ENCODE measurements at regions not wholly inside any gene's neighbourhood (a gene's known extent, or its start where the extent isn't known, plus 50 kb on each side); places are given as distances from the start of the nearest gene placed in this dataset.

GRCh38 chr15:58235961-58236360 lies 97.8 kb downstream of the AQP9 start:
- no peak for DNase-seq (ENCODE audit: low read depth)
- TF ChIP-seq CTCF (conservative IDR thresholded peaks at IDR 0.05; ENCODE audit: low read depth, low read length): no peak
- H3K4me3 ChIP-seq (ENCODE audit: low read depth, low read length): no peak overlapping the region

GRCh38 chr15:58240191-58240932 lies 102.2 kb downstream of the AQP9 start:
- no peak for DNase-seq (ENCODE audit: low read depth)
- TF ChIP-seq CTCF (conservative IDR thresholded peaks at IDR 0.05; ENCODE audit: low read depth, low read length): no peak
- H3K4me3 ChIP-seq (ENCODE audit: low read depth, low read length): no peak overlapping the region

- peak; percentile 52 for TF ChIP-seq CTCF (conservative IDR thresholded peaks at IDR 0.05; ENCODE audit: low read depth, low read length)
- no peak overlapping the region for H3K4me3 ChIP-seq (ENCODE audit: low read depth, low read length)
- DNase-seq (ENCODE audit: low read depth): peak; percentile 35
Measured at GRCh38 chr15:58241872-58242271, 103.7 kb downstream of the AQP9 start.

GRCh38 chr15:58243070-58243469 lies 104.9 kb downstream of the AQP9 start:
- no peak for TF ChIP-seq CTCF (conservative IDR thresholded peaks at IDR 0.05; ENCODE audit: low read depth, low read length)
- DNase-seq (ENCODE audit: low read depth): no peak

GRCh38 chr15:58244536-58244935 lies 106.4 kb downstream of the AQP9 start:
- no peak overlapping the region for H3K4me3 ChIP-seq (ENCODE audit: low read depth, low read length)
- no peak for TF ChIP-seq CTCF (conservative IDR thresholded peaks at IDR 0.05; ENCODE audit: low read depth, low read length)
- no peak for DNase-seq (ENCODE audit: low read depth)

More at GRCh38 chr15:58243070-58243469, 104.9 kb downstream of the AQP9 start:
- H3K4me3 ChIP-seq (ENCODE audit: low read depth, low read length): no peak overlapping the region

- DNase-seq (ENCODE audit: low read depth): no peak
- H3K4me3 ChIP-seq (ENCODE audit: low read depth, low read length): no peak overlapping the region
- TF ChIP-seq CTCF (conservative IDR thresholded peaks at IDR 0.05; ENCODE audit: low read depth, low read length): no peak
Measured at GRCh38 chr15:58246041-58246440, 107.9 kb downstream of the AQP9 start.
